Right atrium auricular region (tissue), 2 donors: ENCODE measurements at regions not wholly inside any gene's neighbourhood (a gene's known extent, or its start where the extent isn't known, plus 50 kb on each side); places are given as distances from the start of the nearest gene placed in this dataset.

Source experiments
- DNase-seq: peaks from one replicate; pipeline ENCODE4 v3.0.0-alpha.2; 2019; ENCODE audit warnings: low spot score
- H3K27ac ChIP-seq, 2 donors: fragments of 200-600 bp; sonication (generic); 1 replicate in 1 of 2; 2 replicates in 1 of 2; pipeline ENCODE4 v1.5.1; 2016 to 2019
- H3K27me3 ChIP-seq, 2 donors: fragments of 200-600 bp; sonication (generic); one replicate each; pipeline versions ENCODE4 v1.5.1 to v1.6.0; 2017 to 2019
- H3K36me3 ChIP-seq: fragments of 200-600 bp; sonication (generic); one replicate; pipeline ENCODE4 v1.5.1; 2016
- H3K4me1 ChIP-seq, 2 donors: fragments of 200-600 bp; sonication (generic); one replicate each; pipeline versions ENCODE4 v1.5.1 to v1.6.0; 2017 to 2019
- H3K4me3 ChIP-seq, 2 donors: fragments of 200-600 bp; sonication (generic); 1 replicate in 1 of 2; 2 replicates in 1 of 2; pipeline ENCODE4 v1.5.1; 2017 to 2019; ENCODE audit warnings: mild to moderate bottlenecking in 1 of 2, moderate library complexity in 1 of 2
- H3K9me3 ChIP-seq, 2 donors: fragments of 200-600 bp; sonication (generic); one replicate each; pipeline ENCODE4 v1.5.1; 2019
- CTCF ChIP-seq, 2 donors: fragments of 200-600 bp; sonication (generic); IDR thresholded peaks; one replicate each; pipeline ENCODE4 v1.5.1; 2019; ENCODE audit warnings: antibody characterized with exemption in 2 of 2

- Histone ChIP-seq H3K9me3 (peaks cover 0 to 11% of the 10 kb centered on the region in 2 donors), H3K4me1 (no peaks in the 10 kb centered on the region), H3K27me3 (no peaks in the 10 kb centered on the region), H3K27ac (no peak overlapping the region), H3K36me3 (no peaks in the 10 kb centered on the region), H3K4me3 (no peak overlapping the region)
- no peak for TF ChIP-seq CTCF (IDR thresholded peaks at IDR 0.05)
- DNase-seq, result no peak
Observed at GRCh38 chr7:20064974-20065862, 152.0 kb downstream of the MACC1 start.

- H3K9me3 ChIP-seq, result peaks cover 0 to 11% of the 10 kb centered on the region in 2 donors
Observed at GRCh38 chr7:20064181-20064970, 152.8 kb downstream of the MACC1 start.

GRCh38 chr7:20063644-20064043 is 153.5 kb downstream of the MACC1 start:
- Histone ChIP-seq H3K9me3 (peaks cover 0 to 11% of the 10 kb centered on the region in 2 donors), H3K27ac (no peak overlapping the region), H3K36me3 (no peaks in the 10 kb centered on the region), H3K27me3 (no peaks in the 10 kb centered on the region), H3K4me1 (no peaks in the 10 kb centered on the region), H3K4me3 (no peak overlapping the region)
- no peak for DNase-seq
- no peak for TF ChIP-seq CTCF (IDR thresholded peaks at IDR 0.05)

More at GRCh38 chr7:20064181-20064970, 152.8 kb downstream of the MACC1 start:
- no peak for TF ChIP-seq CTCF (IDR thresholded peaks at IDR 0.05)
- H3K27me3 ChIP-seq, result no peaks in the 10 kb centered on the region
- H3K27ac ChIP-seq, result no peak overlapping the region
- no peak for DNase-seq
- H3K4me1 ChIP-seq, result no peaks in the 10 kb centered on the region
- H3K36me3 ChIP-seq, result no peaks in the 10 kb centered on the region
- H3K4me3 ChIP-seq, result no peak overlapping the region

- H3K36me3 ChIP-seq, result no peaks in the 10 kb centered on the region
- H3K4me1 ChIP-seq, result no peaks in the 10 kb centered on the region
- DNase-seq, result no peak
- no peaks in the 10 kb centered on the region for H3K27me3 ChIP-seq
- H3K27ac ChIP-seq, result no peak overlapping the region
- TF ChIP-seq CTCF (IDR thresholded peaks at IDR 0.05), result no peak
- H3K4me3 ChIP-seq, result no peak overlapping the region
- peaks cover 0 to 11% of the 10 kb centered on the region in 2 donors for H3K9me3 ChIP-seq
Observed at GRCh38 chr7:20062932-20063331, 154.3 kb downstream of the MACC1 start.

- Histone ChIP-seq H3K27me3 (no peaks in the 10 kb centered on the region), H3K4me3 (no peak overlapping the region), H3K4me1 (no peaks in the 10 kb centered on the region), H3K27ac (no peak overlapping the region), H3K36me3 (no peaks in the 10 kb centered on the region), H3K9me3 (peaks cover 0 to 7% of the 10 kb centered on the region in 2 donors)
- TF ChIP-seq CTCF (IDR thresholded peaks at IDR 0.05), result no peak
- DNase-seq, result no peak
Observed at GRCh38 chr7:20053334-20054104, 163.7 kb downstream of the MACC1 start.
